ENCODE measurements at regions not wholly inside any gene's neighbourhood (a gene's known extent, or its start where the extent isn't known, plus 50 kb on each side); places are given as distances from the start of the nearest gene placed in this dataset.

DNA sequence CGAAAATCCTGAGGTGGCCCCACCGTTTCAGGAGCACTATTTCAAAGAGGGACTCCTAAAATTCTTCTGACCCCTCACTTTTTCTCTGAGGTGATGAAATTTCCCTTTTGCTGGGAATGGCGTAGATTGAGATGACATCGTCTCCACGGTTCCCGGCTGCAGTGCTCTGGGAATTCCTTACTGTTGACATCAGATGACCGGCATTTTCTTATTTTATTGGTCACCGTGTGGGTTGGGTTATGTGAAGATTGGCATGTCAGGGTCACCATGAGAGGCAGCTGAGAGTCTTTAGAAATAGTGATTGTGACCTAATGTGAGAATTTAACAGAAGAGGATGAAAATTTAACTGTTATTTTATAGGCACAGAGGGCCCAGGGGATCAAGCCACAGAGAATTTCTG is 356.7 kb downstream of the FGF9 start:
- TF ChIP-seq, protein P1, sequence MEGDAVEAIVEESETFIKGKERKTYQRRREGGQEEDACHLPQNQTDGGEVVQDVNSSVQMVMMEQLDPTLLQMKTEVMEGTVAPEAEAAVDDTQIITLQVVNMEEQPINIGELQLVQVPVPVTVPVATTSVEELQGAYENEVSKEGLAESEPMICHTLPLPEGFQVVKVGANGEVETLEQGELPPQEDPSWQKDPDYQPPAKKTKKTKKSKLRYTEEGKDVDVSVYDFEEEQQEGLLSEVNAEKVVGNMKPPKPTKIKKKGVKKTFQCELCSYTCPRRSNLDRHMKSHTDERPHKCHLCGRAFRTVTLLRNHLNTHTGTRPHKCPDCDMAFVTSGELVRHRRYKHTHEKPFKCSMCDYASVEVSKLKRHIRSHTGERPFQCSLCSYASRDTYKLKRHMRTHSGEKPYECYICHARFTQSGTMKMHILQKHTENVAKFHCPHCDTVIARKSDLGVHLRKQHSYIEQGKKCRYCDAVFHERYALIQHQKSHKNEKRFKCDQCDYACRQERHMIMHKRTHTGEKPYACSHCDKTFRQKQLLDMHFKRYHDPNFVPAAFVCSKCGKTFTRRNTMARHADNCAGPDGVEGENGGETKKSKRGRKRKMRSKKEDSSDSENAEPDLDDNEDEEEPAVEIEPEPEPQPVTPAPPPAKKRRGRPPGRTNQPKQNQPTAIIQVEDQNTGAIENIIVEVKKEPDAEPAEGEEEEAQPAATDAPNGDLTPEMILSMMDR (IDR thresholded peaks at IDR 0.05) = no peak
- TF ChIP-seq, protein P2, sequence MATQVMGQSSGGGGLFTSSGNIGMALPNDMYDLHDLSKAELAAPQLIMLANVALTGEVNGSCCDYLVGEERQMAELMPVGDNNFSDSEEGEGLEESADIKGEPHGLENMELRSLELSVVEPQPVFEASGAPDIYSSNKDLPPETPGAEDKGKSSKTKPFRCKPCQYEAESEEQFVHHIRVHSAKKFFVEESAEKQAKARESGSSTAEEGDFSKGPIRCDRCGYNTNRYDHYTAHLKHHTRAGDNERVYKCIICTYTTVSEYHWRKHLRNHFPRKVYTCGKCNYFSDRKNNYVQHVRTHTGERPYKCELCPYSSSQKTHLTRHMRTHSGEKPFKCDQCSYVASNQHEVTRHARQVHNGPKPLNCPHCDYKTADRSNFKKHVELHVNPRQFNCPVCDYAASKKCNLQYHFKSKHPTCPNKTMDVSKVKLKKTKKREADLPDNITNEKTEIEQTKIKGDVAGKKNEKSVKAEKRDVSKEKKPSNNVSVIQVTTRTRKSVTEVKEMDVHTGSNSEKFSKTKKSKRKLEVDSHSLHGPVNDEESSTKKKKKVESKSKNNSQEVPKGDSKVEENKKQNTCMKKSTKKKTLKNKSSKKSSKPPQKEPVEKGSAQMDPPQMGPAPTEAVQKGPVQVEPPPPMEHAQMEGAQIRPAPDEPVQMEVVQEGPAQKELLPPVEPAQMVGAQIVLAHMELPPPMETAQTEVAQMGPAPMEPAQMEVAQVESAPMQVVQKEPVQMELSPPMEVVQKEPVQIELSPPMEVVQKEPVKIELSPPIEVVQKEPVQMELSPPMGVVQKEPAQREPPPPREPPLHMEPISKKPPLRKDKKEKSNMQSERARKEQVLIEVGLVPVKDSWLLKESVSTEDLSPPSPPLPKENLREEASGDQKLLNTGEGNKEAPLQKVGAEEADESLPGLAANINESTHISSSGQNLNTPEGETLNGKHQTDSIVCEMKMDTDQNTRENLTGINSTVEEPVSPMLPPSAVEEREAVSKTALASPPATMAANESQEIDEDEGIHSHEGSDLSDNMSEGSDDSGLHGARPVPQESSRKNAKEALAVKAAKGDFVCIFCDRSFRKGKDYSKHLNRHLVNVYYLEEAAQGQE (IDR thresholded peaks at IDR 0.05; ENCODE audit: insufficient read depth in 1 of 2, low read depth in 2 of 2, low read length in 1 of 2) = no peak
- no peak for TF ChIP-seq POLR2AphosphoS5 (IDR thresholded peaks at IDR 0.05; ENCODE audit: low read depth, low read length)
